Fibroblast of villous mesenchyme (primary cell): ENCODE measurements at regions not wholly inside any gene's neighbourhood (a gene's known extent, or its start where the extent isn't known, plus 50 kb on each side); places are given as distances from the start of the nearest gene placed in this dataset.

Source experiments
- DNase-seq: peaks from one replicate; pipeline ENCODE4 v3.0.0-alpha.2; 2010; ENCODE audit warnings: low read depth
- H3K4me3 ChIP-seq: 2 replicates; pipeline ENCODE4 v1.5.1; 2011; ENCODE audit warnings: low read depth, mild to moderate bottlenecking, low read length
- CTCF ChIP-seq: IDR thresholded peaks from 2 replicates; pipeline ENCODE4 v1.5.1; 2012; ENCODE audit warnings: low read depth, mild to moderate bottlenecking, low read length; ENCODE audit not compliant: insufficient read depth

- DNase-seq, result no peak
- no peak for TF ChIP-seq CTCF
Measured at GRCh38 chr21:26652854-26653253, 79.8 kb upstream of the CYYR1 start.

GRCh38 chr21:26641062-26641461 lies 68.0 kb upstream of the CYYR1 start:
- H3K4me3 ChIP-seq, result no peak overlapping the region
- no peak for DNase-seq
- TF ChIP-seq CTCF, result no peak

More at GRCh38 chr21:26652854-26653253, 79.8 kb upstream of the CYYR1 start:
- no peak overlapping the region for H3K4me3 ChIP-seq

- TF ChIP-seq CTCF, result no peak
- no peak for DNase-seq
- H3K4me3 ChIP-seq, result no peak overlapping the region
Measured at GRCh38 chr21:26637201-26637745, 64.2 kb upstream of the CYYR1 start.

GRCh38 chr21:26635681-26636080 lies 62.6 kb upstream of the CYYR1 start:
- H3K4me3 ChIP-seq, result no peak overlapping the region
- no peak for TF ChIP-seq CTCF
- DNase-seq, result no peak

GRCh38 chr21:26632691-26633090 lies 59.6 kb upstream of the CYYR1 start:
- no peak for TF ChIP-seq CTCF
- DNase-seq, result no peak
- no peak overlapping the region for H3K4me3 ChIP-seq

- H3K4me3 ChIP-seq, result no peak overlapping the region
- TF ChIP-seq CTCF, result no peak
- DNase-seq, result no peak
Measured at GRCh38 chr21:26626187-26626586, 53.1 kb upstream of the CYYR1 start.

GRCh38 chr21:26624983-26625519 lies 52.0 kb upstream of the CYYR1 start:
- DNase-seq, result no peak
- no peak for TF ChIP-seq CTCF
- no peak overlapping the region for H3K4me3 ChIP-seq
